GM12872 (cell line): ENCODE measurements at regions not wholly inside any gene's neighbourhood (a gene's known extent, or its start where the extent isn't known, plus 50 kb on each side); places are given as distances from the start of the nearest gene placed in this dataset.

Experiments used
- TF ChIP-seq, protein P1 (sequence below): IDR thresholded peaks from 3 replicates; pipeline ENCODE4 v1.5.1; 2011; ENCODE audit warnings: low read depth, mild to moderate bottlenecking, low read length, moderate library complexity; ENCODE audit not compliant: insufficient read depth

DNA sequence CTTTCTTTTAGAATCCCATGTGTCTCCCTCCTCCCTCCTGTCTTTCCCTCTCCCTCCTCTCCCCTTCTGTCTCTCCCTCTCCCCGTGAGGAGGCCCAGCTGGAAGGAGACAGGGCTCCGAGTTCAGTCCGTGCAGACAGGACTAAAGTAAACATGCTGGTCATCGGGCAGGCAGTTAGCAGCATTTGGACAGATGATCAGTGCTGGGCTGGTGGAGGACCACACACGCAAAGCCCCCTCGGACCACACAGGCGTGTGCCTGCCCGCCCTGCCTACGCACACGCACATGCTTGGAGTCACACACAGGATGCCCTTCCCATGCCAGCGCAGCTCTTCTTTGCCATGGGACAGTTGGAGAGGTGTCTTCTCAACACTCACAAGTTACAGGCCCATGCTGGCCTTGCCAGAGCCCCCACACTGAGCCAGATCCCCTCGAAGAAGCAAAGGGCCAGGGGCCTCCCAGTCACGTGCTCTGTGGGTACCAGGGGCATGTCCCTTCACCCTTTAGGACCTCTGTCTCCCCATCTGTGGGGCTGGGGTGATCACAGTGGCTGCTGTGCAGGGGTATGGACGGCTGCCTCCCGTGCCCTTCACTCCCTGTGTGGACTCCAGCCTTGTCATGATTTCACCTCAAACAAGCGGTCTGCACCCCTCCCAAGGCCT, 215.7 kb upstream of the FOXF1 start:
- TF ChIP-seq, protein P1, sequence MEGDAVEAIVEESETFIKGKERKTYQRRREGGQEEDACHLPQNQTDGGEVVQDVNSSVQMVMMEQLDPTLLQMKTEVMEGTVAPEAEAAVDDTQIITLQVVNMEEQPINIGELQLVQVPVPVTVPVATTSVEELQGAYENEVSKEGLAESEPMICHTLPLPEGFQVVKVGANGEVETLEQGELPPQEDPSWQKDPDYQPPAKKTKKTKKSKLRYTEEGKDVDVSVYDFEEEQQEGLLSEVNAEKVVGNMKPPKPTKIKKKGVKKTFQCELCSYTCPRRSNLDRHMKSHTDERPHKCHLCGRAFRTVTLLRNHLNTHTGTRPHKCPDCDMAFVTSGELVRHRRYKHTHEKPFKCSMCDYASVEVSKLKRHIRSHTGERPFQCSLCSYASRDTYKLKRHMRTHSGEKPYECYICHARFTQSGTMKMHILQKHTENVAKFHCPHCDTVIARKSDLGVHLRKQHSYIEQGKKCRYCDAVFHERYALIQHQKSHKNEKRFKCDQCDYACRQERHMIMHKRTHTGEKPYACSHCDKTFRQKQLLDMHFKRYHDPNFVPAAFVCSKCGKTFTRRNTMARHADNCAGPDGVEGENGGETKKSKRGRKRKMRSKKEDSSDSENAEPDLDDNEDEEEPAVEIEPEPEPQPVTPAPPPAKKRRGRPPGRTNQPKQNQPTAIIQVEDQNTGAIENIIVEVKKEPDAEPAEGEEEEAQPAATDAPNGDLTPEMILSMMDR = no peak

DNA sequence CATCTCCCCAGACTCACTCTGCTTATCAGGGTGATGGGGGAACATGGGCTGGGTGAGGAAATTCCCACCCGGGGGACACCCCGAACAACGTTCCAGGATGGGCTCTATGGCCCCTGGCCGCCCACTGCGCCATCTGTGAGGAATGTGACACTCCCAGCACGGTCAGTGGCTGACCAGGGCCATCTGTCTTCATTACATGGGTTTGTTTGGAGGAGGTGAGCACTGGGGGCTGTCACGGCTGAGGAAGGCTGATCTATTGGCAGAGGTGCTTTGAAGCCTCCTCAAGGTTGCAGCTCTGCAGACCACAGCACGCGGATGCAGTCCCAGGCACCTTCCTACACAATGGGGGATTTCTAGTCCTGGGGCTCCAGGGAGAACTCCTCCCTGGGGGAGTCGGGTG, 214.1 kb upstream of the FOXF1 start:
- TF ChIP-seq, protein P1 = no peak

DNA sequence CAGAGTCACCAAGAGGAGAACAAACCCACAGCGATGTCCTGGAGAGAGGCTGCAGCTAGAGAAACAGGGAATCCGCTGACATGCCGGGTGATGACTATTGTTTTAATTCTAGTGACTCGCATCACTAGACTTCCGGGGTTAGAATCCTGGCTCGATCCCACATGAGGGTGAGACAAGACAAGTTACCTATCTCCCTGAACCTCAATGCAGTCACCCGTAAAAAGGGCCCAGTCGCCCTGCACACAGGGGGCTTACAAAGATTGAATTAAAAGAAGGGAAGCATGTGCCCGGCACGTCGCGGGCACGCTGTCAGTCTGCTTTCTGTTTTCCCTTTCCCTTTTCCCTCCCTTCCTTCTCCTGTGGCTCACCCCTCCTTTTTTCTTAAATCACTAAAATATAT, 212.9 kb upstream of the FOXF1 start:
- TF ChIP-seq, protein P1 = no peak

DNA sequence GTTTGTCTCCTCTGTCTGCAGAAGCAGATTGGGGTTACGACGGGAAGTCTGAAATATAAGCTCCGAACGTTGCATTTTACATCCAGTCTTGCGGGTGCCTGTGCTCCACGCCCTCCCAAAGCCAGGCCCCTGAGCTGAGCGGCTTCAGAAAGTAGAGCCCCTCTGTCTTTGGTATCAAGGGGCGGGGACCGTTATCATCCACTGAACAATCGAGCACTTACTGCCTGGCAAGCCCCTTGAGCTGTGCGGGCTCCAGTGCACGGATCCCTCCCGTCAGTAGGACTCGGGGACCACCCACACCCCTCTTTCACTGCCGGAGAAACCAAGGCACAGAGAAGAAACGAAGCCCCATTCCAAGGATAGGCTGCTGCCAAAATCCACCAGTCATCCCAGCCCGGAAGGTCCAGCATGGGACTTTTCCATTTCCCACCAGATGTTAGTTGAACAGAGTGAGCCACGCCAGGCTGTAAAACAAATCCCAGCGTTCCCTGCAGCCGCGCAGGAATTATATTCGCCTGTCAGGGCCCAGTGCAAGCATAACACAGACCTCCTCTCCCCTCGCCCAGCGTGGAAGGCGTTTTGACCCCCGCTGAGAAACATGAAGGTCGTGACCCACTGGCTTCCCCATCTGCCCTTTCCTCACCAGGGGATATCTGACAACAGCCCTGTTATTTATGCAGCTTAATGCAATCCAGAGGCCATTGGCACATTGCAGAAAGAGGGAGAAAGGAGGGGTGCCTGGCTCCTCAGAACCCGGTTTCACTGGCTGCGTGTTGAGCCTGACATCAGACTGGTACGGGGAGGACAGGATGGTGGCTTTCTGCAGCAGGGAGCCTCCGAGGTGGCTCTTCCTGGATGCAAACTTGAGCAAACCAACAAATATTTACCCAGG, 212.2 kb upstream of the FOXF1 start:
- TF ChIP-seq, protein P1 = no peak

DNA sequence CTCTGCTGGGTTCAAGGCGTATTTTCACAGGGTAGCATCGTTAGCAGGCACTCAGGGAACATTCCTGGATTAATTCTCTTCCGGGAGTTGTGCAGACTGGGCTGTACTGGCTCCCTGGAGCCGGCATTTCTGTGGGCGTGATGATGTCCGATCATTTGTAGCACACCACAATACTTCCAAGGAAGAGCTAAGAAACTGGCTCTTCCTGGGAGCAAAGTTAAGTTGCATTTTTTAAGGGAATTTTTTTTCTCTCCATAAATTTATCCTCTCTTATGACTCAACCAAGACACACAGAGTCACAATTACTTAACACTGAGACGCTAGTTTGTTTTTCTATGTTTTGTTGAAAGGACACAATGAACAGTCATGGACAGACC, 211.6 kb upstream of the FOXF1 start:
- TF ChIP-seq, protein P1 = no peak

DNA sequence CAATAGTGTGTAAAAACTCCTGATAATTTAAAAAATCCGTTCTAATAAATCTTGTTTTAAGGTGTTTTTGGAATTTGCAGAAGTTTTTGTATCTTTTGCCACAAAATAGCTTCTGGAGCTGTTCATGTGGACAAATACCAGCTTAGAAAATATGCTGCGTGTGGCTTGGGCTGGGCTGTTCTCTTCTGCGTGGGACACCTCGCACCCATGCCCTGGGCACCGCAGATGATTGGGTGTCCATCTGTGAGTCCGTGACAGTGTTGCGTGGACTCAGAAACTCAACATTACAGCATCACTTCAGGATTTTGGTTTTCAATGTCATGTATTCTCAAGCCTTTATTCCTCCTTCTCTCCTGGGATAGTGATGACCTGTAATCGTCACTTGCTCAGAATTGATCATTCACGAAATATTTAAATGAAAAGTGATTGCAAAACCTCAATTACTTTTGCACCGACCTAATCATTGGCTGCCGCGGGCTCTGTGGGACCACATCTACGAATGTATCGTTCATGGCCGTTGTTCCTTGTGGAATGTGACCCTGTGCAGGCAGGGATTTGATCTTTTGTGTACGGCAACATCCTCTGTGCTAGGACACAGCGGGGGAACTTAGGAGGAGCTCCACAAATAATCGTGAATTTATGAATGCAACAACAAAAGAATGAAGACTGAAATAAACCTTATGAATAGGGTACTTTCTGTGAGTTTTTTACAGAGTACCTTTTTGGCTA, 210.3 kb upstream of the FOXF1 start:
- TF ChIP-seq, protein P1 = no peak

DNA sequence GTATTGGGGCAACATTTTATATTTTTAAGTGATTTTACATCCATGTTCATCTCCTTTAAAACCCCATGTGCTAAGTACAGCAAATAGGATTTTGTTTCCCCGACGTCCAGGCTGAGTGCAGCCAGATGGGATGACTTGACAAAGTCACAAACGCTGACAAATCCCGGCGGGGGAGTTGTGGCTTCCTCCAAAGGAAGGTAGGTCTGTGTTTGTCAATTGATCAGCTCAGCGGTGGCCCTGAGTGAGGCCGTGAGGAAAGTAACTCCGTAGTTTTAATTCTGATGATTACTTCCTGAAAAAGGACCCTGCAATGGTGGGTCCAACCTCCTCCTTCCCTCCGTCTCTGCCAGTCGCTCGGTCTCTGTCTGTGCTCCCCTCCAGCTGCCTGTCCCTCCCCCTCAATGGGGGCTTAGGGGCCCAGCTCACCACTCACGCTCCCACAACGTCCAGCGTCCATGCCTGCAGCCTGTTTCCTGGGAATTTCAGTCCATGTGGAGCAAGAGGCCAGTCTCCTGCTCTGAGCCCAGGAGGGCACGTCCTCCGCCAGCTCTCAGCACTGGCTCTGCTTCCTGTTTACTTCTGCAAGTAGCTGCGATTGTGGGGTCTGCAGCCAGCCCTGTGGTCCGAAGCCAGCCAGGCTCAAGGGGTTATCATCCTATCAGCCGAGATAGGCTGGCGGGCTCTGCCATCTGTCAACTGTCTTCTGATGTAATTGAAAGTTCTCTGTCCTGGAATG, 209.4 kb upstream of the FOXF1 start:
- TF ChIP-seq, protein P1 = no peak
